Gastrocnemius medialis (tissue), 4 donors: ENCODE measurements at regions not wholly inside any gene's neighbourhood (a gene's known extent, or its start where the extent isn't known, plus 50 kb on each side); places are given as distances from the start of the nearest gene placed in this dataset.

ENCODE experiments used
- POLR2A ChIP-seq, 2 donors: fragments of 450-650 bp; IDR thresholded peaks; one replicate each; pipeline ENCODE4 v1.6.1; 2017; ENCODE audit warnings: antibody characterized with exemption in 2 of 2, mild to moderate bottlenecking in 2 of 2, moderate library complexity in 2 of 2
- TF ChIP-seq, protein P1 (sequence below), 5 experiments: fragments of 450-650 bp in 3 of 5; fragments of 200-600 bp in 2 of 5; sonication (generic) in 2 of 5; IDR thresholded peaks in 4 of 5; conservative IDR thresholded peaks in 1 of 5; 1 replicate in 4 of 5; 2 replicates in 1 of 5; pipeline ENCODE4 v1.5.1; 2016 to 2019; ENCODE audit warnings: antibody characterized with exemption in 5 of 5, mild to moderate bottlenecking in 3 of 5, moderate library complexity in 3 of 5

DNA sequence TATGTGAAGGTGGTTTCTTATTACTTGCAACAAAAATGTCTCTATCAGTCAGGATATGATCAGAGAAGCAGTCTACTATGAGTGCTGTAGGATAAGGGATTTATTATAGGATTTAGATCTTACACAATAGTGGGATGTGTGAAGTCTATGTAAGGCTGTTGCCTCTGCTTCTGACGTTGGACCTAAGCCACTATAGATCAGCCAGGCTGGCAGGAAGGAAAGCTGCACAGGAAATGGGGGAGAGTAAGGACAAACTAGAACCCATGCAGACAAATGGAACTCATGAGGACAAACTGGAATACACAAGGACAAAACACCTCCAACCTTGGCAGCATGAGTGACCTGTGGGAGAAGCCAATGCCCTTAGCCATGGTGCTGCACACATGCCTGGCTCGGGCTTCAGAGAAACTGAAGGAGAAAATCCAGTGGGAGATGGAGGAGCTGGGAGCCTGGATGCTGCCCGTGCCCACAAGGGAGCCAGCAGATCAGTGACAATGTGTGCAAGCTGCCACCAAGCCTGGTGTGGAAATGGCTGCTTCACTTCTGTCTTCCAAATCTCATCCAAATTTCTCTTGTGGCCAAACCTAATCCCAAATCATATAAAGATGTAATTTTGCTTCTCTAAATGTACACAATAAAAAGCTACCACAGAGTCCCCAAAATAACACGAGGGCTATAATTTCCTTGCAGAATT, 147.0 kb upstream of the PCGF5 start:
- TF ChIP-seq POLR2A (IDR thresholded peaks at IDR 0.05): no peak
- TF ChIP-seq, protein P1, sequence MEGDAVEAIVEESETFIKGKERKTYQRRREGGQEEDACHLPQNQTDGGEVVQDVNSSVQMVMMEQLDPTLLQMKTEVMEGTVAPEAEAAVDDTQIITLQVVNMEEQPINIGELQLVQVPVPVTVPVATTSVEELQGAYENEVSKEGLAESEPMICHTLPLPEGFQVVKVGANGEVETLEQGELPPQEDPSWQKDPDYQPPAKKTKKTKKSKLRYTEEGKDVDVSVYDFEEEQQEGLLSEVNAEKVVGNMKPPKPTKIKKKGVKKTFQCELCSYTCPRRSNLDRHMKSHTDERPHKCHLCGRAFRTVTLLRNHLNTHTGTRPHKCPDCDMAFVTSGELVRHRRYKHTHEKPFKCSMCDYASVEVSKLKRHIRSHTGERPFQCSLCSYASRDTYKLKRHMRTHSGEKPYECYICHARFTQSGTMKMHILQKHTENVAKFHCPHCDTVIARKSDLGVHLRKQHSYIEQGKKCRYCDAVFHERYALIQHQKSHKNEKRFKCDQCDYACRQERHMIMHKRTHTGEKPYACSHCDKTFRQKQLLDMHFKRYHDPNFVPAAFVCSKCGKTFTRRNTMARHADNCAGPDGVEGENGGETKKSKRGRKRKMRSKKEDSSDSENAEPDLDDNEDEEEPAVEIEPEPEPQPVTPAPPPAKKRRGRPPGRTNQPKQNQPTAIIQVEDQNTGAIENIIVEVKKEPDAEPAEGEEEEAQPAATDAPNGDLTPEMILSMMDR (IDR thresholded peaks at IDR 0.05 in 4 of 5, conservative IDR thresholded peaks at IDR 0.05 in 1 of 5): no peak
